ENCODE measurements at regions not wholly inside any gene's neighbourhood (a gene's known extent, or its start where the extent isn't known, plus 50 kb on each side); places are given as distances from the start of the nearest gene placed in this dataset.

- TF ChIP-seq CTCF (IDR thresholded peaks at IDR 0.05) (no peak), POLR2A (IDR thresholded peaks at IDR 0.05) (no peak)
Measured at GRCh38 chr5:40089269-40089668, 590.4 kb upstream of the PTGER4 start.

Data from testis (tissue), 2 donors.